LHCN-M2 (cell line): ENCODE measurements at regions not wholly inside any gene's neighbourhood (a gene's known extent, or its start where the extent isn't known, plus 50 kb on each side); places are given as distances from the start of the nearest gene placed in this dataset.
"Not testable (repeated sequence)": the region's sequence is repeated elsewhere in the genome, so short reads cannot be mapped to it uniquely, and the experiment has no call there.

Experiments used
- DNase-seq: peaks from one replicate; pipeline ENCODE4 v3.0.0-alpha.2; 2012; ENCODE audit warnings: low read depth

GRCh38 chr3:11739706-11740105 lies 96.0 kb upstream of the VGLL4 start:
- DNase-seq, result no peak

GRCh38 chr3:11739123-11739522 lies 95.4 kb upstream of the VGLL4 start:
- no peak for DNase-seq

- no peak for DNase-seq
Observed at GRCh38 chr3:11737742-11738141, 94.0 kb upstream of the VGLL4 start.

GRCh38 chr3:11736136-11736833 lies 92.6 kb upstream of the VGLL4 start:
- DNase-seq, result no peak

- no peak for DNase-seq
Observed at GRCh38 chr3:11735638-11736037, 91.9 kb upstream of the VGLL4 start.

GRCh38 chr3:11735111-11735510 lies 91.4 kb upstream of the VGLL4 start:
- DNase-seq, result not testable (repeated sequence)

GRCh38 chr3:11733914-11734313 lies 90.2 kb upstream of the VGLL4 start:
- no peak for DNase-seq

GRCh38 chr3:11727207-11727606 lies 83.5 kb upstream of the VGLL4 start:
- no peak for DNase-seq

- no peak for DNase-seq
Observed at GRCh38 chr3:11726146-11726545, 82.4 kb upstream of the VGLL4 start.

- not testable (repeated sequence) for DNase-seq
Observed at GRCh38 chr3:11725340-11725641, 81.6 kb upstream of the VGLL4 start.

- DNase-seq, result no peak
Observed at GRCh38 chr3:11724615-11725339, 81.1 kb upstream of the VGLL4 start.

- no peak for DNase-seq
Observed at GRCh38 chr3:11721479-11721878, 77.8 kb upstream of the VGLL4 start.

- DNase-seq, result no peak
Observed at GRCh38 chr3:11720917-11721411, 77.2 kb upstream of the VGLL4 start.

GRCh38 chr3:11720304-11720898 lies 76.7 kb upstream of the VGLL4 start:
- DNase-seq, result peak; percentile 38

- peak; percentile 43 for DNase-seq
Observed at GRCh38 chr3:11719406-11720303, 75.9 kb upstream of the VGLL4 start.

GRCh38 chr3:11718637-11719405 lies 75.1 kb upstream of the VGLL4 start:
- DNase-seq, result peak; percentile 59

GRCh38 chr3:11717768-11718636 lies 74.3 kb upstream of the VGLL4 start:
- DNase-seq, result peak; percentile 37

- DNase-seq, result peak; percentile 23
Observed at GRCh38 chr3:11717301-11717700, 73.6 kb upstream of the VGLL4 start.

- no peak for DNase-seq
Observed at GRCh38 chr3:11716573-11717290, 73.0 kb upstream of the VGLL4 start.
